Neural progenitor cell (in vitro differentiated cells): ENCODE measurements at regions not wholly inside any gene's neighbourhood (a gene's known extent, or its start where the extent isn't known, plus 50 kb on each side); places are given as distances from the start of the nearest gene placed in this dataset.

Experiments used
- DNase-seq: peaks from one replicate; pipeline ENCODE4 v3.0.0-alpha.2; 2016; ENCODE audit warnings: low spot score
- H2AFZ ChIP-seq: fragments of 200-600 bp; sonication (generic); replicated peaks from 2 replicates; pipeline ENCODE4 v1.6.1; 2016; ENCODE audit warnings: antibody characterized with exemption
- H3F3A ChIP-seq: fragments of 200-600 bp; sonication (generic); 2 replicates; pipeline ENCODE4 v1.6.1; 2016; ENCODE audit warnings: antibody characterized with exemption, low read depth
- H3K27ac ChIP-seq: fragments of 200-600 bp; sonication (generic); 2 replicates; pipeline ENCODE4 v1.5.1; 2016; ENCODE audit warnings: mild to moderate bottlenecking
- H3K27me3 ChIP-seq: fragments of 200-600 bp; sonication (generic); 2 replicates; pipeline ENCODE4 v1.6.1; 2016; ENCODE audit warnings: mild to moderate bottlenecking, moderate library complexity
- H3K36me3 ChIP-seq: fragments of 200-600 bp; sonication (generic); 2 replicates; pipeline ENCODE4 v1.5.1; 2016
- H3K4me1 ChIP-seq: fragments of 200-600 bp; sonication (generic); 2 replicates; pipeline ENCODE4 v1.6.1; 2016; ENCODE audit warnings: mixed run types
- H3K4me2 ChIP-seq: fragments of 200-600 bp; sonication (generic); 2 replicates; pipeline ENCODE4 v1.6.1; 2016
- H3K4me3 ChIP-seq: fragments of 200-600 bp; sonication (generic); 2 replicates; pipeline ENCODE4 v1.5.1; 2016
- H3K79me2 ChIP-seq: fragments of 200-600 bp; sonication (generic); 2 replicates; pipeline ENCODE4 v1.6.1; 2016; ENCODE audit warnings: low read depth
- H3K9ac ChIP-seq: fragments of 200-600 bp; sonication (generic); 2 replicates; pipeline ENCODE4 v1.6.1; 2016
- H3K9me3 ChIP-seq: fragments of 200-600 bp; sonication (generic); 2 replicates; pipeline ENCODE4 v1.5.1; 2016; ENCODE audit warnings: low read depth
- H4K20me1 ChIP-seq: fragments of 200-600 bp; sonication (generic); 2 replicates; pipeline ENCODE4 v1.6.1; 2016; ENCODE audit warnings: low read depth
- H3K27ac Mint-ChIP-seq: 3 replicates; pipeline ENCODE4 v1.8.0; 2021; ENCODE audit warnings: mixed read lengths
- H3K27me3 Mint-ChIP-seq: 2 replicates; pipeline ENCODE4 v1.8.0; 2022; ENCODE audit warnings: low read depth, mild to moderate bottlenecking, inconsistent platforms, moderate library complexity, mixed read lengths; ENCODE audit not compliant: insufficient read depth
- H3K36me3 Mint-ChIP-seq: 3 replicates; pipeline ENCODE4 v1.8.0; 2021; ENCODE audit warnings: mixed read lengths
- H3K4me1 Mint-ChIP-seq: 3 replicates; pipeline ENCODE4 v1.8.0; 2021; ENCODE audit warnings: mixed read lengths
- H3K4me3 Mint-ChIP-seq: 3 replicates; pipeline ENCODE4 v1.8.0; 2021; ENCODE audit warnings: mild to moderate bottlenecking, moderate library complexity, mixed read lengths
- H3K9me3 Mint-ChIP-seq: 3 replicates; pipeline ENCODE4 v1.8.0; 2020; ENCODE audit warnings: mixed read lengths
- EZH2 ChIP-seq: fragments of 200-600 bp; sonication (generic); IDR thresholded peaks from 2 replicates; pipeline ENCODE4 v1.6.1; 2017; ENCODE audit warnings: antibody characterized with exemption, mild to moderate bottlenecking, moderate library complexity
- EZH2phosphoT487 ChIP-seq: fragments of 200-600 bp; sonication (generic); IDR thresholded peaks from 2 replicates; pipeline ENCODE4 v1.6.1; 2017; ENCODE audit warnings: antibody characterized with exemption
- TF ChIP-seq, protein P1 (sequence below): fragments of 200-600 bp; sonication (generic); IDR thresholded peaks from 2 replicates; pipeline ENCODE4 v1.5.1; 2017; ENCODE audit warnings: antibody characterized with exemption, mild to moderate bottlenecking

DNA sequence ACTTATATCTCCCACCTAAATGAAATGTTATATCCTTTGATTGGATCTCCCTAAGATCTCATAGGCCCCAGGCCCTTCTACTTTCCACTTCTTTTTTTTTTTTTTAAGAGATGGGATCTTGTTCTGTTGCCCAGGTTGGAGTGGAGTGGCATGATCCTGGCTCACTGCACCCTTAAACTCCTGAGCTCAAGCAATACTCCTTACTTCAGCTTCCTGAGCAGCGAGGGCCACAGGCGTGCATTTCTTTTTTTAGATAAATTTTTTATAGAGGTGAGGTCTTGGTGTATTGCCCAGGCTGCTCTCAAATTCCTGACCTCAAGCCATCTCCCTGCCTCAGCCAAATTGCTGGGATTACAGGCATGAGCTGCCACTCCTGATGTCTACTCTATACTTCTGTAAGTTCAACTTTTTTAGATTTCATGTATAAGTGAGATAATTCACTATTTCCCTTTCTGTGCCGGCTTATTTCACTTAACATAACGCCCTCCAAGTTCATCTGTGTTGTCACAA is 987.5 kb upstream of the NCAM2 start:
- no peaks in the 10 kb centered on the region for H3K27me3 ChIP-seq
- no peaks in the 10 kb centered on the region for H3F3A ChIP-seq
- no peaks in the 10 kb centered on the region for H3K79me2 ChIP-seq
- no peak overlapping the region for H3K4me3 Mint-ChIP-seq
- H3K9me3 ChIP-seq, result no peaks in the 10 kb centered on the region
- no peak overlapping the region for H3K9ac ChIP-seq
- no peaks in the 10 kb centered on the region for H3K36me3 Mint-ChIP-seq
- no peaks in the 10 kb centered on the region for H4K20me1 ChIP-seq
- H3K4me2 ChIP-seq, result no peak overlapping the region
- no peak overlapping the region for H2AFZ ChIP-seq
- TF ChIP-seq EZH2phosphoT487, result no peak
- TF ChIP-seq EZH2, result no peak
- TF ChIP-seq, protein P1, sequence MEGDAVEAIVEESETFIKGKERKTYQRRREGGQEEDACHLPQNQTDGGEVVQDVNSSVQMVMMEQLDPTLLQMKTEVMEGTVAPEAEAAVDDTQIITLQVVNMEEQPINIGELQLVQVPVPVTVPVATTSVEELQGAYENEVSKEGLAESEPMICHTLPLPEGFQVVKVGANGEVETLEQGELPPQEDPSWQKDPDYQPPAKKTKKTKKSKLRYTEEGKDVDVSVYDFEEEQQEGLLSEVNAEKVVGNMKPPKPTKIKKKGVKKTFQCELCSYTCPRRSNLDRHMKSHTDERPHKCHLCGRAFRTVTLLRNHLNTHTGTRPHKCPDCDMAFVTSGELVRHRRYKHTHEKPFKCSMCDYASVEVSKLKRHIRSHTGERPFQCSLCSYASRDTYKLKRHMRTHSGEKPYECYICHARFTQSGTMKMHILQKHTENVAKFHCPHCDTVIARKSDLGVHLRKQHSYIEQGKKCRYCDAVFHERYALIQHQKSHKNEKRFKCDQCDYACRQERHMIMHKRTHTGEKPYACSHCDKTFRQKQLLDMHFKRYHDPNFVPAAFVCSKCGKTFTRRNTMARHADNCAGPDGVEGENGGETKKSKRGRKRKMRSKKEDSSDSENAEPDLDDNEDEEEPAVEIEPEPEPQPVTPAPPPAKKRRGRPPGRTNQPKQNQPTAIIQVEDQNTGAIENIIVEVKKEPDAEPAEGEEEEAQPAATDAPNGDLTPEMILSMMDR, result no peak
- peaks cover 2% of the 10 kb centered on the region for H3K4me1 Mint-ChIP-seq
- H3K4me3 ChIP-seq, result no peak overlapping the region
- H3K27me3 Mint-ChIP-seq, result no peaks in the 10 kb centered on the region
- no peaks in the 10 kb centered on the region for H3K36me3 ChIP-seq
- H3K27ac ChIP-seq, result no peak overlapping the region
- DNase-seq, result no peak
- H3K4me1 ChIP-seq, result no peaks in the 10 kb centered on the region
- no peak overlapping the region for H3K27ac Mint-ChIP-seq
- no peaks in the 10 kb centered on the region for H3K9me3 Mint-ChIP-seq

DNA sequence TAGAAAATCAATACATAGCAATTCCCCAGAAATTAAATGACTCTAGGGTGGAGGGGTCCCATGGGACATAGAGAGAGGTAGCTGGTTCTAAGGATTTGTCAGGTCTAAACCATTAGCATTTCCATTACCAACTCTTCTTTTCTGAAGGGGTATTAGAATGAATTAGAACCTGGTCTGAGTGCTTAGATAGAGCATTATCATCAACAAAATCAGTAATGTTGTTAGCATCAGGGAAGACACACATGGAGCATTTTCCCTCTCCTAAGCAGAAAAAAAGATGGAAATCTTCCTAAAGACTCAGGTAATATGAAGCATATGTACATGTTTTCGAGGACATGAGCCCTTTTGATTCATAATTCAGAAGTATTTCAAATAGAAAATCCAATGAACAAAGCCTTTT is 984.4 kb upstream of the NCAM2 start:
- no peaks in the 10 kb centered on the region for H3K36me3 Mint-ChIP-seq
- H3K27me3 ChIP-seq, result no peaks in the 10 kb centered on the region
- H3K4me1 ChIP-seq, result no peaks in the 10 kb centered on the region
- H2AFZ ChIP-seq, result no peak overlapping the region
- no peak overlapping the region for H3K27ac Mint-ChIP-seq
- no peak overlapping the region for H3K27ac ChIP-seq
- H3K4me3 Mint-ChIP-seq, result no peak overlapping the region
- no peak overlapping the region for H3K9ac ChIP-seq
- no peaks in the 10 kb centered on the region for H3K27me3 Mint-ChIP-seq
- no peaks in the 10 kb centered on the region for H4K20me1 ChIP-seq
- no peaks in the 10 kb centered on the region for H3F3A ChIP-seq
- no peaks in the 10 kb centered on the region for H3K36me3 ChIP-seq
- TF ChIP-seq, protein P1, result no peak
- TF ChIP-seq EZH2phosphoT487, result no peak
- TF ChIP-seq EZH2, result no peak
- no peak for DNase-seq
- H3K4me2 ChIP-seq, result no peak overlapping the region
- H3K9me3 ChIP-seq, result no peaks in the 10 kb centered on the region
- H3K4me3 ChIP-seq, result no peak overlapping the region
- peaks cover 2% of the 10 kb centered on the region for H3K9me3 Mint-ChIP-seq
- no peaks in the 10 kb centered on the region for H3K79me2 ChIP-seq
- H3K4me1 Mint-ChIP-seq, result peaks cover 2% of the 10 kb centered on the region

- Mint-ChIP-seq H3K9me3 (peaks cover 2% of the 10 kb centered on the region), H3K27ac (no peak overlapping the region), H3K4me1 (peaks cover 4% of the 10 kb centered on the region), H3K27me3 (no peaks in the 10 kb centered on the region), H3K4me3 (no peak overlapping the region), H3K36me3 (no peaks in the 10 kb centered on the region)
- Histone ChIP-seq H3K9me3 (no peaks in the 10 kb centered on the region), H3K79me2 (no peaks in the 10 kb centered on the region), H4K20me1 (no peaks in the 10 kb centered on the region), H3K4me3 (no peak overlapping the region), H3K9ac (no peak overlapping the region), H3K27ac (no peak overlapping the region), H3K4me1 (no peaks in the 10 kb centered on the region), H2AFZ (no peak overlapping the region), H3K36me3 (no peaks in the 10 kb centered on the region), H3K4me2 (no peak overlapping the region), H3F3A (no peaks in the 10 kb centered on the region), H3K27me3 (no peaks in the 10 kb centered on the region)
- TF ChIP-seq EZH2 (no peak), EZH2phosphoT487 (no peak)
- TF ChIP-seq, protein P1, result no peak
- DNase-seq, result peak; percentile 11
These were observed 981.7 kb upstream of the NCAM2 start for GRCh38 chr21:20016435-20017005.
